GM19239 (cell line): ENCODE measurements at regions not wholly inside any gene's neighbourhood (a gene's known extent, or its start where the extent isn't known, plus 50 kb on each side); places are given as distances from the start of the nearest gene placed in this dataset.
"Not testable (repeated sequence)": the region's sequence is repeated elsewhere in the genome, so short reads cannot be mapped to it uniquely, and the experiment has no call there.

Experiments used
- DNase-seq: peaks from one replicate; pipeline ENCODE4 v3.0.0; 2011; ENCODE audit warnings: low spot score; ENCODE audit not compliant: insufficient read length
- FAIRE-seq: peaks from 2 replicates; lab custom pipeline; 2011; peaks lifted over from hg19 to GRCh38; lab: Jason Lieb, UNC

DNA sequence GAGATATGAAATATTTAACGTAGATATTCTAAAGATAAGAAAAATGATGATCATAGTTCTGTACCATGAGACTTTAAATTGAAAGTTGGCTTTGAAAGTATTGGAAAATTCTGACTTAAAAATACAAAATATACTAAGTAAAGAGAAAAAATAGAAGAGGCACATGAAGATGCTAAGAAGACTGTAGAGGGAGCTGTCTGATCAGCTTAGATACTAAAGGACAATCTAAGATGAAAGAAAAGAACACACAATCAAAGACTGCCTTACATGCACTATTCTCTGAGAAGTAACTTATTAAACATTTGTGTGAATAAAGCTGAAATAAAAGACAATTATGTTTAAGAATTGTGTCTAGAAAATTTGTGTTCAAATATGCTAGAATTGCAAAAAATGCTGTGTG, 55.1 kb downstream of the RBMXL2 start:
- DNase-seq: no peak
- no peak for FAIRE-seq

DNA sequence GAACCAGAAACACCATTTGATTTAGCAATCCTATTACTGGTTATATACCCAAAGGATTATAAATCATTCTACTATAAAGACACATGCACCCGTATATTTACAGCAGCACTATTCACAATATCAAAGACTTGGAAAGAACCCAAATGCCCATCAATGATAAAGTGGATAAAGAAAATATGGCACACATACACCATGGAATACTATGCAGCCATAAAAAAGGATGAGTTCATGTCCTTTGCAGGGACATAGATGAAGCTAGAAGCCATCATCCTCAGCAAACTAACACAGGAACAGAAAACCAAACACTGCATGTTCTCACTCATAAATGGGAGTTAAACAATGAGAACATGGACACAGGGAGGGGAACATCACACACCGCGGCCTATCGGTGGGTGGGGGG, 61.3 kb downstream of the RBMXL2 start:
- FAIRE-seq, DNase-seq: not testable (repeated sequence)

DNA sequence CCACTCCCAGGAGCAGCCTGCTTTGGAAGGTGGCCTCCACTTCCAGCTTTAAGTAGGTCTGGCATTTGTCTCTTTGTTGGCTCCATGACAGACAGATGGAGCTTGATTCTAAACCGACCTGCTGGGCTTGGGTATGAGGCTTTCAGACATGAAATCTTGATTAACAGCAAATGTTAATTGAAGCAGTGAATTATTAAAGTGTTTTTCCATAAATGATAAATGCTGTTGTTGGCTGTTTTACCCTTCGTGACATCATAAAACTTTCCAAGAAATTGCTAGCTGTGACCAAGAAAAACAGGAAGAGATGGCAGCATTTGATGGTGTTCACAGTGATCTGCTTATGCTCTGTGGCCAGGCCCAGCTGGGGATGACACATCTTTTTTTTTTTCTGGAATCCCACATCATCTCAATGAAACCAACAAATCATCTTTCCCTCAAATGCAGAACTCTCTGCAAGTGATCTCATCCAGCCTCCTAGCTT, 66.1 kb downstream of the RBMXL2 start:
- DNase-seq: no peak
- FAIRE-seq: no peak

DNA sequence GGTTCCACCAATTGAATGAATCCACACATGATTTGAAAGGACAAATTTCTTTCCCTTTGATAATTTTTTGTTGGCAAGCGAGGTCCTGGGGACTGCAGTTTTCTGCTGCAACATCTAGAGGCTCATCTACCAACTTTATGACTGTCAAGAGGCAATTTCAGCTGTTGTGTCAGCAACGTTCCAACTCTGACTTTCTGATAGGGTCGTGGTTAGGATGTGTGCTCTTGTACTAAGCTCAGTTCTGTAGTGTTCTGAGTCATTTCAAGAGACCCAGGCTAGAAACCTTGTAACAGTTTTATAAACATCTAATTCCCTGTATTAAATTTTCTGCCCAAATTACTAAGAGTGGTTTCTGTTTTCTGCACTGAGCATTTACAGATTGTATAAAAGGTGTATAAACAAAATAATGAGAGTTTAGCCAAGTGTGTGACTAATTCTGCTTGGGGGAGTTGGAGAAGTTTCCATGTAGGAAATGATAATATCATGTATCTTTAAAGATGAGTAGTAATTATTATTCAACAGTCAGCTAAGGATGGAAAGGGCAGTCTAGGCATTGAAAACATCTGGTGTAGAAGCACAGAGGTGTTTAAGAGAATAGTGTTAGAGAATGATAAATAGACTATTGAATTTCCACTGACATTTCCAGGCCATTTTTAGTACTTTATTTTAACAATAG, 72.2 kb downstream of the RBMXL2 start:
- FAIRE-seq (no peak), DNase-seq (no peak)

DNA sequence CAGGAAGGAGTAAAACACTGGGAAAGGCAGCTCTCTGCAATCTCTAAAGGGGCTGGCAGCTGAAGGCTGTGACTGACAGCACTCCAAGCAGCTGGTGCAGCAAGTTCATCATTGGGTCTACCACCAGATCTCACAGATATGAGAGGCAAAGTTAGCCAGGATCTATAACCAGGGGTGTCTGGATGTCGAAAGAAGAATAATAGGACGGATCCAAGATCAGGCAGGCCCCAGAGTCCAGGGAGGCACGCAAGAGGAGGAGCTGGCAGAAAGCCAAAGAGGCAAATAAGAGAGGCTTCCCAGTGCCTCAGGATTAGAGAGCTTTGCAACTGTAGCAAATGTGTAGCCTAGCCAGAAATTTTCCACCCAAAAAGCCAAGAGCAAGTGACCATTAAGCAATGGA, 77.1 kb downstream of the RBMXL2 start:
- DNase-seq: no peak
- no peak for FAIRE-seq

DNA sequence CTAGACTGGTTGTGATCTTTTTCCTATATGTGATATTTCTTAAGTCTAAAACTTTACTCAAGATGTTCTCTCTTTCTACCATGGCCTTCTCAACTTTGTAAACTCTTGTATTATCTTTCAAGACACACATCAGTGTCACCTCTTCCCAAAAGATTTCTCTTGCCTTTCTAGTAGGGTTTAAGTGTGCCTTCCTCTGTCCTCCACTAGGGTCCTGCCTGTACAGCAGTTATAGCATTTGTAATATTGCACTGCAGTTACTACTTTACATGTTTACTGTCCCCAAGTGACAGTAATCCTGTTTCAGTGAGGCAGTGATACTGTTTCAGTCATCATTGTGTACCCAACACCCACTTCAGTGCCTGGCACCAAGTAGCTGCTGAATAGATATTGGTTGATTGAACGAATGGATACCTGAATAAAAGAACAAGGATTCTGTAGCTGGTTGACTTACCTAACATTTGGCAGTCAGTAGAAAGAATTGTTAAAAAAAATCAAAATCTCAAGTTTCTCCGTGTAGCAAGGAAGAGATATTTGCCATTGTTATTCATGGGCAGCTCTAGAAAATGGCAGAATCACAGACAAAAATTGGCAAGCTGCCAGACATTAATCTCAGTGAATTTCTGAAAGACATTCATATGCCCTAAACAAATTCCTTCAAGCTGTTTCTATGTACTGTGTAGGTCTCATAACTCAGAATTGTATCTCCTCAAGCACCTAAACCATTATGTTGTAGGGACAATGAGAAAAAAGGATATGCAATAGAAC, 79.4 kb downstream of the RBMXL2 start:
- FAIRE-seq (peak; percentile 14), DNase-seq (no peak)

DNA sequence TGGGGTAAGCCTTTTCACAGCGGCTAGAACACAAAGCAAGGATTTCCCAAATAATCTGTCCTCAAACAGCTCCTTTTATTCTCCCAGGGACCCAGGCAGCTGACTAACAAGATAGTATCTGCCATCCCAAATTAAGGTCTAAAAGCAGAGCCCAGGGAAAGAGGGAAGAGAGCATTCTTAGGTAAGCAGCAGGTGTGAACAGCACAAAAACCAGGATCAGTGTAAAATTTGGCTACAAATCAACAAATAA, 79.9 kb downstream of the RBMXL2 start:
- FAIRE-seq (no peak), DNase-seq (no peak)

DNA sequence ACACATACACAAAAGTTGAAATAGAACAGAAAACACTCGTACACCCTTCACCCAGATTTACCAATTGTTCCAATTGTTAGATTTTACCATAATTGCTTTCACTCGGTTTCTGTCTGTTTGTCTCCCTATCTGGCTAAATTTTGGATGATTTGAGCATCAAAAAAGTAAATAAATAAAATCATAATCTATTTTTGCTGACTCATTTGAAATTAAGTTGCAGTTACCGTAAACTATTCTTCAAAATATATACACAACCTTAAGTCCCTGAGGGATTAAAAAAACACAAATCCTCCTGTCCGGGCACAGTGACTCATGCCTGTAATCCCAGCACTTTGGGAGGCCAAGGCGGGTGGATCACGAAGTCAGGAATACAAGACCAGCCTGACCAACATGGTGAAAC, 81.3 kb upstream of the SYT9 start:
- DNase-seq (no peak), FAIRE-seq (no peak)

DNA sequence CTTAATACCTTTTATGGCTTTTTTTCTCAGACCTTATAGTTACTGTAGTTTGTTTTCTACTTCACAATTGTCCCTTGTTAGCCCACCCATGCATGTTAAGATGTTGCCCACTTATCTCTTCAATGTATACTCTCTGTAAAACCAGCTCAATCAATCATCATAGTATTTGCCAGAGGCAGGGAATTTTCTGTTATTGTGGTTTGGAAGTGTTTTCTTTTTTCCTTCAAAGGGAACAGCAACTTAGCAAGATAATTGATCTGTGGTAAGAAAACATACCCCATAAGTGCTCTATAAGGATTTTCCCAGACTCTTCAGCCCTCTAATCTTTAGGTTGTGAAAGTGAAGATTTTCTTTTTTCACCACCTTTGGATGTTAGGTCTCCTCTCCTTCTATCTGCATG, 76.7 kb upstream of the SYT9 start:
- no peak for FAIRE-seq
- DNase-seq: no peak

DNA sequence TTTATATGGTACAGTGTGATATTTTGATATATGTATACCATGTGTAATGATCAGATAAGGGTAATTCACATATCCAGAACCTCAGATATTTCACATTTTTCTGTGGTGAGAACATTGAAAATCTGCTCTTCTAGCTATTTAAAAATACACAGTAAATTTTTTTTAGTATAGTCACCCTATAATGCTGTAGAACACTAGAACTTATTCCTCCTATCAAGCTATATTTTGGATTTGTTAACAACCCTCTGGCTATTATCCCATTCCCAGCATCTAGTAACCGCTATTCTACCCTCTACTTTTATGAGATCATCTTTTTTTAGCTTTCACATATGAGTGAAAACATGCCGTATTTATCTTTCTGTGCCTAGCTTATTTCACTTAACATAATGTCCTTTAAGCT, 65.5 kb upstream of the SYT9 start:
- DNase-seq: no peak
- FAIRE-seq: no peak

DNA sequence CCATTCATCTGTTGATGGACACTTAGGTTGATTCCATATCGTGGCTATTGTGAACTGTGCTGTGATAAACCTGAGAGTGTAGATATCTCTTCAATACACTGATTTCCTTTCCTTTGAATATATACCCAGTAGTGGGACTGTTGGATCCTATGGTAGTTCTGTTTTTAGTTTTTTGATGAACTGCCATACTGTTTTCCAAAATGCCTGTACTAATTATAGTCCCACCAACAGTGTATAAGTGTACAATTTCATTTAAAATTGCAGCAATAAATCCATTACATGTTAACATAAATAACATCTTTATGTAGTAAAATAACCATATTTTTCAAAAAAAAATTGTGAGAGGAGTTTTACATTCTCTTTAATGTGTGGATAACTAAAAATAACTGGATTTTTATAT, 65.0 kb upstream of the SYT9 start:
- DNase-seq (no peak), FAIRE-seq (no peak)

DNA sequence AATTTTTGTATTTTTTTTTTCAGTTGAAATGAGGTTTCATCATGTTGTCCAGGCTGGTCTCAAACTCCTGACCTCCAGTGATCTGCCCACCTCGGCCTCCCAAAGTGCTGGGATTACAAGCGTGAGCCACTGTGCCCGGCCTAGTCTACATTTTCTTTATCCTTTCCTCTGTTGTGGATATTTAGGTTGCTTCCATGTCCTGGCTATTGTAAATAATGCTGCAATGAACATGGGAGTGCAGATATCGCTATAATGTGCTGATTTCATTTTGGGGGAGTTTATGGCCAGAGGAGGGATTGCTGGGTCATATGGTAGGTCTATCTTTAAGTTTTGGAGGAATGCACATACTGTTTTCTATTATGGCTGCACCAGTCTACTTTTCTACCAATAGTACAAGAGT, 58.9 kb upstream of the SYT9 start:
- not testable (repeated sequence) for DNase-seq, FAIRE-seq

DNA sequence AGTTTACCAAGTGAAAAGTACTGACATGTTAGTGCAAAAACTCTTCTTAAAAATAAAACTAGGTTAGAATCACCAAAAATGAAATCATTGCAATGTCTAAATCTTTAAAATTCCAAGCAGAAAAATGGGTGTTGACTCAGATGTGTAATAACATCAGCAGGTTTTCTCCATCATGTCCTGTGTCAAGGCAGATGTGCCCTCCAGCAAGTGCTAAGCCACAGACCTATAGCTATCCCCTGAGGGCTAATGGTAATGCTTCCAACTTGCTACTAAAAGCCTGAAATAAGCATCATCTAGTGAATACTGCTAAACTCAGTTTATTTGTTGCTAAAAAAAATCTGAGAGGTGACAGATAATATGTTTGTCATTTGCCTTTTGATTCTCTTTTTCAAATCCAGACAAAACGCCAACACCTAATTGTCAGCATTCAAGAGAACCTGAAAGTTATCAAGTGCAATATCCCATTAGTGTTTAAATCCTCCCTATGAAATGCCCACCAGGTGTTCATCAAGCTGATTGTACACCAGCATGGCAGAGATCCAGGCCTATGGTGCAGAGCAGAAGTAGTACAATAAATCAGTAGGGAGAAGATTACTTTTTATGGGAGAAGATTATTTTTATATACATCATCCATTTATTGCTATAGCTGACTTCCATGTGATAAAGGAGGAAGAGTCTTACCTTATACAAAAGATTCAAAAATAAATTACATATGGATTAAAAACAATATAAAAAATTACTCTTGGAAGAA, 55.1 kb upstream of the SYT9 start:
- DNase-seq: no peak
- no peak for FAIRE-seq

DNA sequence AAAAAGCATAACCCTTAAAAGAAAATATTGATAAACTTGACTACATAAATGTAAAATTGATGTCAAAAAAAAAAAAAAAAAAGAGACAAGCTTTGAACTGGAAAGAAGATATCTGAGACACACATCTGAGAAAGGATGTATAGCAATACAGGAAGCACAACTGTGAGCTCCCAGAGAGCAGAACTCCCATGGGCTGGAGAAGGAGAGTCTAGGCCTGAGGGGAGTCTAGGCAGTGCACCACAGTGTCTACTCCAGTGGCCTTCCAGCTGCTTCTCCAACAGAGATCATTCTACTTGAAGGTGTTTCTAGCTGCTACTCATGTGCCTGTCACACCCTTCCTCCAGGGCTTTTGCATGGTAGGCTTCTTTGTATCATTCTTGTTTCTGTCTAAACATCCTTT, 54.2 kb upstream of the SYT9 start:
- no peak for DNase-seq

More for the DNA sequence above, 54.2 kb upstream of the SYT9 start:
- FAIRE-seq: no peak
